BLaER1 (cell line): ENCODE measurements at regions not wholly inside any gene's neighbourhood (a gene's known extent, or its start where the extent isn't known, plus 50 kb on each side); places are given as distances from the start of the nearest gene placed in this dataset.

Source experiments
- H3K27ac ChIP-seq: shearing (Covaris generic); formaldehyde crosslinking; 2 replicates; pipeline ENCODE4 v1.8.1; 2022
- H3K27me3 ChIP-seq: shearing (Covaris generic); formaldehyde crosslinking; 2 replicates; pipeline ENCODE4 v1.8.1; 2022
- H3K36me3 ChIP-seq: shearing (Covaris generic); formaldehyde crosslinking; 2 replicates; pipeline ENCODE4 v1.8.1; 2022
- H3K4me1 ChIP-seq: shearing (Covaris generic); formaldehyde crosslinking; 2 replicates; pipeline ENCODE4 v1.8.1; 2022
- H3K4me2 ChIP-seq: shearing (Covaris generic); formaldehyde crosslinking; 2 replicates; pipeline ENCODE4 v1.8.1; 2022
- H3K4me3 ChIP-seq: shearing (Covaris generic); formaldehyde crosslinking; 2 replicates; pipeline ENCODE4 v1.8.1; 2022
- H3K9ac ChIP-seq: shearing (Covaris generic); formaldehyde crosslinking; 2 replicates; pipeline ENCODE4 v1.8.1; 2022
- H3K9me3 ChIP-seq: shearing (Covaris generic); formaldehyde crosslinking; 2 replicates; pipeline ENCODE4 v1.8.1; 2022
- H4K20me1 ChIP-seq: shearing (Covaris generic); formaldehyde crosslinking; 2 replicates; pipeline ENCODE4 v1.8.1; 2022
- Cebpa-rat ChIP-seq: shearing (Covaris generic); IDR thresholded peaks from 2 replicates; pipeline ENCODE4 v1.8.1; 2022

DNA sequence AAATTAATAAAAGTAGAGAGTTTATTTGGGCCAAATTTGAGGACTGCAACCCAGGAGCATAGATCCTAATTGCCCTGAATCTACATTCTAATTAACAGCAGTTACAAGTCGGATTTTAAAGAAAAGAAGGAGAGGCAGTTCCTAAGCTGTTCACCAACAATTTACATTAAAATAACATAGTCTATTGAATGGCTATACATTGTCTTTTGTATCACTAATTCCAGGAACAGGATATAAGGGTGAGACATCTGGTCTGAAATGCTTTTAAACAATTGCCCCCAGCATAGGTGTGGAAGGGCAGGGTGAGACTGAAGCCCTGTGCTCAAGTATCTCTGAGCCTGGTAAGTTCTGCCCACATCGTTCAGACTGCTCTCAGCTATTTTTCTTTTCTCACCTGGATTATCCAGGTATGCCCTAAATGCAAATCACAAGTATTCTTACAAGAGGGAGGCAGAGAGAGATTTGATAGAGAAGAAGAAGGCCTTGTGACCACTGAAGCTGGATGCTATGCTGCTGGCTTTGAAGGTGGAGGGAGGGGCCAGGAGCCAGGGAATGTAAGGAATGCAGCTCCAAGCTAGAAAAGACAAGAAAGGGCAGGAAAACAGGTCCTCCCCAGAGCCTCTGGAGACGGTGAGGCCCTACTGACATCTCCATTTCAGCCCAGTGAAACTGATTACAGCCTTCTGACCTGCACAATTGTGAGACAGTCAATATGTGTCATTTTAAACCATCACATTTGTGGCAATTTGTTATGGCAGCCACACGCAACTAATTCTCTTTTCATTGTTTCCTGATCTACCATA is 189.4 kb upstream of the ARL4C start:
- no peaks in the 10 kb centered on the region for H3K27me3 ChIP-seq
- H3K36me3 ChIP-seq: no peaks in the 10 kb centered on the region
- no peak overlapping the region for H3K4me3 ChIP-seq
- H4K20me1 ChIP-seq: no peaks in the 10 kb centered on the region
- H3K27ac ChIP-seq: no peak overlapping the region
- H3K4me1 ChIP-seq: 0 out of 2 replicates have a peak, but pooled peaks cover 4% of the 10 kb centered on the region
- no peak overlapping the region for H3K4me2 ChIP-seq
- H3K9me3 ChIP-seq: no peaks in the 10 kb centered on the region
- H3K9ac ChIP-seq: no peak overlapping the region
- no peak for TF ChIP-seq Cebpa-rat

DNA sequence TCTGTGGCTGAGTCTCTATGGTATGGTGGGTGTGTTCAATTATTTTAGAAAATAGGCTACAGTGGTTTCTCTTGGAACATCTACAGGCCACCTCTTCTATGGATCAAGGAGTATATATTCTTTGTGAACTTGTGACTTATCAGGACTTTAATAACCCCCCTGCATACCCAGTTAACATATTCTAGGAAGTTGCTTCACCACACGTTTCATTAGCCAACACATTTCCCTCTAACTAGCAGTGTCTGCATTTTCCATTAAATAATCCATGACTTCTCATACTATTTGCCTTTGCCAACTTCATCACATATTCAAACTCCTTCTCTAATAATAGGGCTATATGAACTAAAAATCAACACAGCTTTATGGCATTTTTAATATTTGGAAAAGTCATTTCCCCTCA is 187.6 kb upstream of the ARL4C start:
- Histone ChIP-seq H4K20me1 (no peaks in the 10 kb centered on the region), H3K9ac (no peak overlapping the region), H3K4me2 (no peak overlapping the region), H3K9me3 (no peaks in the 10 kb centered on the region), H3K4me3 (no peak overlapping the region), H3K27ac (no peak overlapping the region), H3K27me3 (no peaks in the 10 kb centered on the region), H3K36me3 (no peaks in the 10 kb centered on the region), H3K4me1 (0 out of 2 replicates have a peak, but pooled peaks cover 4% of the 10 kb centered on the region)
- no peak for TF ChIP-seq Cebpa-rat

GRCh38 chr2:234683950-234684349 is 187.1 kb upstream of the ARL4C start:
- no peak overlapping the region for H3K4me3 ChIP-seq
- no peaks in the 10 kb centered on the region for H3K27me3 ChIP-seq
- 0 out of 2 replicates have a peak, but pooled peaks cover 4% of the 10 kb centered on the region for H3K4me1 ChIP-seq
- H4K20me1 ChIP-seq: no peaks in the 10 kb centered on the region
- TF ChIP-seq Cebpa-rat: no peak
- no peak overlapping the region for H3K4me2 ChIP-seq
- no peak overlapping the region for H3K9ac ChIP-seq
- no peaks in the 10 kb centered on the region for H3K9me3 ChIP-seq
- no peak overlapping the region for H3K27ac ChIP-seq
- no peaks in the 10 kb centered on the region for H3K36me3 ChIP-seq

DNA sequence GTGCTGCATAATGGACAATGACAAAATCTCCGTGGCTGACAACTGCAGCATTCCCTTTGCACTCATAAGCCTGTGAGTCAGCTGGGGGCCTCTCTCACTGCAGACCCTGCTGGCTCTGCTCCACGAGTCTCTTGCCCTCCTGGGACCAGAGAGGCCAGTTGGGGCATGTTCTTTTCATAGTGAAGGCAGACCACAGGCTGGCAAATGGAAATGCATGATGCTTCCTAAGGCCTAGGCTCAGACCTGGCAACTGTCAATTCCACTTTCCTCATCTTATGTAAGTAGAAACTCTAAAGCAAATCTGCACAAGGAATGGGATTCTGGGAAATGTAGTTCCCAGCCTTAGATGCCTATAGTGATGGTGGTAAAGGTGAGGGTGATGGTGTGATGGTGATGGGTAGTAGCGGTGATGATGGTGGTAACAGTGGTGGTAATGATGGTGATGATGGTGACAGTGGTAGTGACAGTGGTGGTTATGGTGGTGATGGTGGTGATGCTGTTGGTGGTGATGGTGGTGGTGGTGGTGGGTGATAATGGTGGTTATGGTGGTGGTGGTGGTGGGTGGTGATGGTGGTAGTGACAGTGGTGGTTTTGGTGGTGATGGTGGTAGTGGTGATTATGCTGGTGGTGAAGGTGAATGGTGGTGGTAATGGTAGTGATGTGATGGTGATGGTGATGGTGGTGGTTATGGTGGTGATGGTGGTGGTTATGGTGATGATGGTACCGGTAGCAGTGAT is 185.8 kb upstream of the ARL4C start:
- H3K4me1 ChIP-seq: 0 out of 2 replicates have a peak, but pooled peaks cover 4% of the 10 kb centered on the region
- no peaks in the 10 kb centered on the region for H4K20me1 ChIP-seq
- H3K4me2 ChIP-seq: no peak overlapping the region
- H3K27ac ChIP-seq: no peak overlapping the region
- H3K27me3 ChIP-seq: no peaks in the 10 kb centered on the region
- TF ChIP-seq Cebpa-rat: no peak
- H3K36me3 ChIP-seq: no peaks in the 10 kb centered on the region
- no peak overlapping the region for H3K9ac ChIP-seq
- H3K4me3 ChIP-seq: no peak overlapping the region
- no peaks in the 10 kb centered on the region for H3K9me3 ChIP-seq

GRCh38 chr2:234680688-234681619 is 184.1 kb upstream of the ARL4C start:
- H3K27ac ChIP-seq: no peak overlapping the region
- no peak overlapping the region for H3K9ac ChIP-seq
- H4K20me1 ChIP-seq: no peaks in the 10 kb centered on the region
- H3K9me3 ChIP-seq: no peaks in the 10 kb centered on the region
- H3K36me3 ChIP-seq: no peaks in the 10 kb centered on the region
- H3K4me2 ChIP-seq: no peak overlapping the region
- no peak for TF ChIP-seq Cebpa-rat
- no peak overlapping the region for H3K4me3 ChIP-seq
- no peaks in the 10 kb centered on the region for H3K27me3 ChIP-seq
- 0 out of 2 replicates have a peak, but pooled peaks cover 4% of the 10 kb centered on the region for H3K4me1 ChIP-seq

- Histone ChIP-seq H3K27me3 (no peaks in the 10 kb centered on the region), H3K4me2 (no peak overlapping the region), H3K9me3 (no peaks in the 10 kb centered on the region), H3K9ac (no peak overlapping the region), H3K4me1 (0 out of 2 replicates have a peak, but pooled peaks cover 4% of the 10 kb centered on the region), H4K20me1 (no peaks in the 10 kb centered on the region), H3K4me3 (no peak overlapping the region), H3K27ac (no peak overlapping the region), H3K36me3 (no peaks in the 10 kb centered on the region)
- TF ChIP-seq Cebpa-rat: no peak
These were observed 183.1 kb upstream of the ARL4C start for GRCh38 chr2:234679741-234680687.

DNA sequence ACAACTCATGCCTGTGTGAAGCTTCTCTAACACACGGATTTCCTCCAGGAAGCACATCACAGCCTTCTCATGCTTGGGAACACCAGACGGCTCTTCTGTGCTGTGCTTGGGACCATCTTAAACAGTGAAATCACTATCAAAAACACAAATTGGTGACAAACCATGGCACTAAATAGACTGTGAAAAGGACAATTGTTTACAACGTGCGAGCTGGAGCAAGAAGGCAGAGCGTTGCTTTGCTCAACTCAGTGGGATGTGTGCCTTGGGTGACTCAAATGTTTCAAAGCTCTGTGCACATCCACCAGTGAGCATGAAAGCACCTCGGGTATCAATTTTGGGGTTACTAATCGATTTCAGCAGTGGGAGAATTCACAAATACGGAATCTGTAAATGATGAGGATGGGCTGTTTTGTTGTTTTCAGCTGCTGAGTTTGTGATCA is 182.4 kb upstream of the ARL4C start:
- TF ChIP-seq Cebpa-rat: no peak
- Histone ChIP-seq H3K4me3 (no peak overlapping the region), H3K9me3 (no peaks in the 10 kb centered on the region), H3K27me3 (no peaks in the 10 kb centered on the region), H3K4me1 (0 out of 2 replicates have a peak, but pooled peaks cover 4% of the 10 kb centered on the region), H3K9ac (no peak overlapping the region), H3K36me3 (no peaks in the 10 kb centered on the region), H4K20me1 (no peaks in the 10 kb centered on the region), H3K4me2 (no peak overlapping the region), H3K27ac (no peak overlapping the region)

DNA sequence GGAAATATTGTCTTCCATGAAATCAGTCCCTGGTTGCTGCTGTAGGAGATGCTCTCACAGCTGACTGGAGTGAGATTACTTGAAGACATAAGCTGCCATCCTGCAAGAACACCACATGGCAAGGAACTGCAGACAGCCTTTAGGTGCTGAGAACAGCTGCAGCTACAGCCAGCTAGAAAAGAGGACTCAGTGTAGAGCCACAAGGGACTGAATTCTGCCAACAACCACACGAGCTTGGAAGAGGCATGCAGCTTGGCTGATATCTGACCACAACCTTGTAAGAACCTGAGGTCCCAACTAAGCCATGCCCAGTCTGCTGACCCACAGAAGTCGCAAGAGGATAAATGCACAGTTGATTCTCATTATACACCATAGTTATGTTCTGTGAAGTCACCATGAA is 181.8 kb upstream of the ARL4C start:
- H4K20me1 ChIP-seq: no peaks in the 10 kb centered on the region
- H3K4me1 ChIP-seq: 0 out of 2 replicates have a peak, but pooled peaks cover 4% of the 10 kb centered on the region

More for the DNA sequence above, 181.8 kb upstream of the ARL4C start:
- no peak for TF ChIP-seq Cebpa-rat
- Histone ChIP-seq H3K9ac (no peak overlapping the region), H3K36me3 (no peaks in the 10 kb centered on the region), H3K9me3 (no peaks in the 10 kb centered on the region), H3K4me3 (no peak overlapping the region), H3K4me2 (no peak overlapping the region), H3K27ac (no peak overlapping the region), H3K27me3 (no peaks in the 10 kb centered on the region)
